NCI-H2081 treated with DMSO at 0.1 percent for 48 hours (cell line): ENCODE measurements at regions not wholly inside any gene's neighbourhood (a gene's known extent, or its start where the extent isn't known, plus 50 kb on each side); places are given as distances from the start of the nearest gene placed in this dataset.
A peak's percentile ranks its signal among the peaks of the same experiment; 100 is the strongest.

Experiments
- DNase-seq: peaks from one replicate; lab custom pipeline; 2025; lab: John Stamatoyannopoulos, UW

DNA sequence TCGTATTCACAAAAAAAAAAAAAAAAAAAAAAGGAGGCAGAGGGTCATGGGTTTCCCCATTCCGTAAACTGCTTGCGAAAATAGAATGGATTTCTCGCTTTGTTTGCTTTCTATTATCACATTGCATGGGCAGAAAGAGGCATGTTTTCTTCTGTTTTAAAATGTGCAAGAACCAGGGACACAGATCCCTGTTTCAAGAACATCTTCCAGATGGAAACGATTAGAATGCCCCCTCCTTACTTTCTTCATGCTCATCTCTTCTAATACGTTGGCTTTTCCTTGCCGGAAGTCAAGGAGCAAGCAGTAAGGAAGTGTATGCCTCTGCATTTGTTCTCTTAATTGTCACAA lies 51.0 kb upstream of the ZNF516 start:
- no peak for DNase-seq

DNA sequence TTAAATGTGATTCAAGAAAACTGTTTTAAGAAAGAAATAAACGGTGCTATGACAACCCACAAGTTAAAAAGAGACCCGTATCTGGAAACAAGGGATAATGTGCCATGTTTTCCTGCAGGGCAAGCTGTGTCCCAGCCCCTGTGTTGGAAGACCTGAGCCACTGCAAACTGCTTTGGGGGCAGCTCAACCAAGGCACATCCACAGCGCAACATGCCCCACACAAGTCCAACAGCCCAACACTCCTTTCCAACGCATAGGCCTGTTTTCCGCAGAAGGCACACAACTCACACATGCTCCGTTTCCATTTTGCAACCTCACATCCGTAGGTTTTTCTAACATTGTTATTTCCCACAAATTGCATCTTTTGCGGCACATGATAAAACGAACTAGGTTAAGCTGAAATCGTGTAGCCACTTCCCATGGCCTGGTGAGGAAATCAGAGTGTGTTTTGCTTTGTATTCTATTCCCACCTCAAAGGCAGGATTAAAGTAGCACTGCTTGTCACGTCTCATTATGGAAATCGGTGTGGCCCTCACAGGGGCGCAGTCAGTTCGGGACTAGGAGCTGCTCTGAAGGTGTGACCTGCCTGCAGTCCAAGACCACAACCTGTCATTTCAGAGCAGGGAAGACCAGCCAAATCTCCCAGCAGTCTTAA lies 50.5 kb upstream of the ZNF516 start:
- no peak for DNase-seq

DNA sequence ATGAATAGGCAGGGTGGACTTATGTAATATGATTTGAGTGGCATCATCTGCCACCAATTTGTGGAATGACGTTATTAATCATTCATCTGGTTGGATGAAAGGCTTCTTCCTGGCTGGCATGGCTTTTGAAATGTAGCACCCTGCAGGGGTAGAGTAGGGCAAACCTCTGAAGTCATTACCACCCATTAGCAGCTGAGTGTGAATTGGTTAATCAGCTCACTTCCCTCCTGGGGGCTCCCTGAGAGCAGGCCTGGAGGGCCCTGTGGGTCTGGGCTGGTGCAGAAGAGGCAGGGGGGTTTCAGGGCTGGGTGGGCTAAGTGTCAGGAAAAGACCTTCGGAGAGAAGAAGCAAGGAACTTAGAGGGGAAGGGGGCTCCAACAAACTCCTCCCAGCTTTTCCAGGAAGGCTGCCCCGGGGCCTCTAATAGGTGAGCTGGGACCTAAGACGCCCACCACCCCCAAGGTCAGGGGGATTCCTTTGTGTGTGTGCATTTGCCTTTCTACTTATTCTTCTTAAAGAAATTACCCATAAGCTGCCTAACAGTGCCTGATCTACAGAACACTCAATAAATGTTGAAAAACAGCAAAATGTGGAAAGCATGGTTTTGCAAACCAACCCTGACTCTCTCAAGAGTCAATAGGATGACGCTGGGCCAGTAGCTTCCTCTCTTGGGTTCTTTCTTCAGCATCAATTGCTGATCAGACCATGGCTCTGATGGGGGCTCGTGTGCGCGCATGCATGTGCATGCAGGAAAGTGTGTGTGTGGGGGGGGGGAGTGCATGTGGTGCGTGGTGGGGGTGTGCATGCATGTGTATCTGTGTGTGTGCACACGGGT lies 49.7 kb upstream of the ZNF516 start:
- DNase-seq = peak; percentile 21
